H1 (cell line): ENCODE measurements at regions not wholly inside any gene's neighbourhood (a gene's known extent, or its start where the extent isn't known, plus 50 kb on each side); places are given as distances from the start of the nearest gene placed in this dataset.

Experiments used
- CHD1 ChIP-seq: IDR thresholded peaks from 2 replicates; pipeline ENCODE4 v1.6.1; 2012; ENCODE audit warnings: low read depth, low read length, improper control_type of control experiment
- CTCF ChIP-seq, 3 experiments: IDR thresholded peaks; 1 replicate in 2 of 3; 2 replicates in 1 of 3; pipeline versions ENCODE4 v1.5.1 to v1.6.1; 2011; ENCODE audit warnings: low read length in 3 of 3, mild to moderate bottlenecking in 3 of 3, inconsistent platforms in 2 of 3, low read depth in 1 of 3, moderate library complexity in 1 of 3; ENCODE audit not compliant: insufficient read depth in 1 of 3; ENCODE audit errors: control extremely low read depth in 1 of 3
- EZH2 ChIP-seq: fragments of 200-600 bp; sonication (generic); IDR thresholded peaks from 2 replicates; pipeline ENCODE4 v1.7.1; 2012; ENCODE audit warnings: low read depth, mild to moderate bottlenecking, moderate library complexity, low read length, inconsistent platforms; ENCODE audit not compliant: severe bottlenecking
- FOSL1 ChIP-seq: IDR thresholded peaks from 2 replicates; pipeline ENCODE4 v1.6.1; 2011; ENCODE audit warnings: mild to moderate bottlenecking, low read depth, low read length, moderate library complexity; ENCODE audit not compliant: insufficient read depth
- GABPA ChIP-seq: IDR thresholded peaks from 2 replicates; pipeline ENCODE4 v1.6.1; 2011; ENCODE audit warnings: mild to moderate bottlenecking, low read length, moderate library complexity, borderline replicate concordance; ENCODE audit not compliant: insufficient read depth
- GTF2F1 ChIP-seq: IDR thresholded peaks from 2 replicates; pipeline ENCODE4 v1.6.1; 2012; ENCODE audit warnings: low read depth, low read length, improper control_type of control experiment, borderline replicate concordance
- PHF8 ChIP-seq: fragments of 200-600 bp; sonication (generic); conservative IDR thresholded peaks from 2 replicates; pipeline ENCODE4 v1.7.1; 2012; ENCODE audit warnings: low read depth, mild to moderate bottlenecking, inconsistent platforms, low read length, moderate library complexity
- POLR2A ChIP-seq, 2 experiments: IDR thresholded peaks; 1 replicate in 1 of 2; 2 replicates in 1 of 2; pipeline ENCODE4 v1.6.1; 2011; ENCODE audit warnings: low read depth in 2 of 2, low read length in 2 of 2, mild to moderate bottlenecking in 2 of 2; ENCODE audit errors: control extremely low read depth in 1 of 2
- SAP30 ChIP-seq: fragments of 300-600 bp; sonication (generic); IDR thresholded peaks from 2 replicates; pipeline ENCODE4 v1.7.1; 2012; ENCODE audit warnings: low read length, moderate library complexity, mild to moderate bottlenecking, inconsistent platforms; ENCODE audit not compliant: insufficient read depth, insufficient replicate concordance
- SP2 ChIP-seq: IDR thresholded peaks from 2 replicates; pipeline ENCODE4 v1.6.1; 2012; ENCODE audit warnings: mild to moderate bottlenecking, low read length, inconsistent platforms
- TBP ChIP-seq: IDR thresholded peaks from 2 replicates; pipeline ENCODE4 v1.6.1; 2011; ENCODE audit warnings: low read depth, low read length, improper control_type of control experiment
- TCF12 ChIP-seq: IDR thresholded peaks from 2 replicates; pipeline ENCODE4 v1.6.1; 2011; ENCODE audit warnings: low read depth, mild to moderate bottlenecking, low read length
- TF ChIP-seq, protein P1 (sequence below): fragments of 300-600 bp; sonication (generic); IDR thresholded peaks from 2 replicates; pipeline ENCODE4 v1.7.1; 2012; ENCODE audit warnings: low read length, moderate library complexity, mild to moderate bottlenecking, inconsistent platforms; ENCODE audit not compliant: insufficient replicate concordance

DNA sequence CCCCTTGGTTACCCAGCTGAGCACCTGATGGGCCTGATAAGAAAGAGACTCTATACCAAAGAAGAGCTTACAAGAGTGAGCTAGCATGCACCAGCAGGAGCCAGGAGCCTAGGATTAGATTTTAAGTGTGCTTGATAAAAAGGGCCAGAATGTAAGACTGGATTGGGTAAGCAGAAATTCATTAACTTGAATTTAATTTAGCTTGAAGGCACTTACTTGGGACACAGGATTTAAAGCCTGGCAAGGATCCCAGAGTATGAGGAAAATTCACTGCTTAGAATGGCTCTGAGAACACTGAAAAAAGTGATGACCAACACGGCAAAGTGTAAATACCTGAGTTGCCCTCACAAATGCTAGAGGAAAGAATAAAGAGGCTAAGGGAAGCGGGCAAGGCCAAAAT, 91.3 kb upstream of the RBBP8 start:
- no peak for TF ChIP-seq CHD1
- TF ChIP-seq EZH2 = no peak
- no peak for TF ChIP-seq POLR2A (IDR thresholded peaks at IDR 0.05; ENCODE audit: control extremely low read depth in 1 of 2, low read depth in 2 of 2, low read length in 2 of 2)
- no peak for TF ChIP-seq CTCF (IDR thresholded peaks at IDR 0.05; ENCODE audit: control extremely low read depth in 1 of 3, insufficient read depth in 1 of 3, low read depth in 1 of 3, low read length in 3 of 3)
- no peak for TF ChIP-seq GTF2F1
- no peak for TF ChIP-seq SAP30
- TF ChIP-seq FOSL1 = no peak
- TF ChIP-seq, protein P1, sequence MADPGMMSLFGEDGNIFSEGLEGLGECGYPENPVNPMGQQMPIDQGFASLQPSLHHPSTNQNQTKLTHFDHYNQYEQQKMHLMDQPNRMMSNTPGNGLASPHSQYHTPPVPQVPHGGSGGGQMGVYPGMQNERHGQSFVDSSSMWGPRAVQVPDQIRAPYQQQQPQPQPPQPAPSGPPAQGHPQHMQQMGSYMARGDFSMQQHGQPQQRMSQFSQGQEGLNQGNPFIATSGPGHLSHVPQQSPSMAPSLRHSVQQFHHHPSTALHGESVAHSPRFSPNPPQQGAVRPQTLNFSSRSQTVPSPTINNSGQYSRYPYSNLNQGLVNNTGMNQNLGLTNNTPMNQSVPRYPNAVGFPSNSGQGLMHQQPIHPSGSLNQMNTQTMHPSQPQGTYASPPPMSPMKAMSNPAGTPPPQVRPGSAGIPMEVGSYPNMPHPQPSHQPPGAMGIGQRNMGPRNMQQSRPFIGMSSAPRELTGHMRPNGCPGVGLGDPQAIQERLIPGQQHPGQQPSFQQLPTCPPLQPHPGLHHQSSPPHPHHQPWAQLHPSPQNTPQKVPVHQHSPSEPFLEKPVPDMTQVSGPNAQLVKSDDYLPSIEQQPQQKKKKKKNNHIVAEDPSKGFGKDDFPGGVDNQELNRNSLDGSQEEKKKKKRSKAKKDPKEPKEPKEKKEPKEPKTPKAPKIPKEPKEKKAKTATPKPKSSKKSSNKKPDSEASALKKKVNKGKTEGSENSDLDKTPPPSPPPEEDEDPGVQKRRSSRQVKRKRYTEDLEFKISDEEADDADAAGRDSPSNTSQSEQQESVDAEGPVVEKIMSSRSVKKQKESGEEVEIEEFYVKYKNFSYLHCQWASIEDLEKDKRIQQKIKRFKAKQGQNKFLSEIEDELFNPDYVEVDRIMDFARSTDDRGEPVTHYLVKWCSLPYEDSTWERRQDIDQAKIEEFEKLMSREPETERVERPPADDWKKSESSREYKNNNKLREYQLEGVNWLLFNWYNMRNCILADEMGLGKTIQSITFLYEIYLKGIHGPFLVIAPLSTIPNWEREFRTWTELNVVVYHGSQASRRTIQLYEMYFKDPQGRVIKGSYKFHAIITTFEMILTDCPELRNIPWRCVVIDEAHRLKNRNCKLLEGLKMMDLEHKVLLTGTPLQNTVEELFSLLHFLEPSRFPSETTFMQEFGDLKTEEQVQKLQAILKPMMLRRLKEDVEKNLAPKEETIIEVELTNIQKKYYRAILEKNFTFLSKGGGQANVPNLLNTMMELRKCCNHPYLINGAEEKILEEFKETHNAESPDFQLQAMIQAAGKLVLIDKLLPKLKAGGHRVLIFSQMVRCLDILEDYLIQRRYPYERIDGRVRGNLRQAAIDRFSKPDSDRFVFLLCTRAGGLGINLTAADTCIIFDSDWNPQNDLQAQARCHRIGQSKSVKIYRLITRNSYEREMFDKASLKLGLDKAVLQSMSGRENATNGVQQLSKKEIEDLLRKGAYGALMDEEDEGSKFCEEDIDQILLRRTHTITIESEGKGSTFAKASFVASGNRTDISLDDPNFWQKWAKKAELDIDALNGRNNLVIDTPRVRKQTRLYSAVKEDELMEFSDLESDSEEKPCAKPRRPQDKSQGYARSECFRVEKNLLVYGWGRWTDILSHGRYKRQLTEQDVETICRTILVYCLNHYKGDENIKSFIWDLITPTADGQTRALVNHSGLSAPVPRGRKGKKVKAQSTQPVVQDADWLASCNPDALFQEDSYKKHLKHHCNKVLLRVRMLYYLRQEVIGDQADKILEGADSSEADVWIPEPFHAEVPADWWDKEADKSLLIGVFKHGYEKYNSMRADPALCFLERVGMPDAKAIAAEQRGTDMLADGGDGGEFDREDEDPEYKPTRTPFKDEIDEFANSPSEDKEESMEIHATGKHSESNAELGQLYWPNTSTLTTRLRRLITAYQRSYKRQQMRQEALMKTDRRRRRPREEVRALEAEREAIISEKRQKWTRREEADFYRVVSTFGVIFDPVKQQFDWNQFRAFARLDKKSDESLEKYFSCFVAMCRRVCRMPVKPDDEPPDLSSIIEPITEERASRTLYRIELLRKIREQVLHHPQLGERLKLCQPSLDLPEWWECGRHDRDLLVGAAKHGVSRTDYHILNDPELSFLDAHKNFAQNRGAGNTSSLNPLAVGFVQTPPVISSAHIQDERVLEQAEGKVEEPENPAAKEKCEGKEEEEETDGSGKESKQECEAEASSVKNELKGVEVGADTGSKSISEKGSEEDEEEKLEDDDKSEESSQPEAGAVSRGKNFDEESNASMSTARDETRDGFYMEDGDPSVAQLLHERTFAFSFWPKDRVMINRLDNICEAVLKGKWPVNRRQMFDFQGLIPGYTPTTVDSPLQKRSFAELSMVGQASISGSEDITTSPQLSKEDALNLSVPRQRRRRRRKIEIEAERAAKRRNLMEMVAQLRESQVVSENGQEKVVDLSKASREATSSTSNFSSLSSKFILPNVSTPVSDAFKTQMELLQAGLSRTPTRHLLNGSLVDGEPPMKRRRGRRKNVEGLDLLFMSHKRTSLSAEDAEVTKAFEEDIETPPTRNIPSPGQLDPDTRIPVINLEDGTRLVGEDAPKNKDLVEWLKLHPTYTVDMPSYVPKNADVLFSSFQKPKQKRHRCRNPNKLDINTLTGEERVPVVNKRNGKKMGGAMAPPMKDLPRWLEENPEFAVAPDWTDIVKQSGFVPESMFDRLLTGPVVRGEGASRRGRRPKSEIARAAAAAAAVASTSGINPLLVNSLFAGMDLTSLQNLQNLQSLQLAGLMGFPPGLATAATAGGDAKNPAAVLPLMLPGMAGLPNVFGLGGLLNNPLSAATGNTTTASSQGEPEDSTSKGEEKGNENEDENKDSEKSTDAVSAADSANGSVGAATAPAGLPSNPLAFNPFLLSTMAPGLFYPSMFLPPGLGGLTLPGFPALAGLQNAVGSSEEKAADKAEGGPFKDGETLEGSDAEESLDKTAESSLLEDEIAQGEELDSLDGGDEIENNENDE = no peak
- TF ChIP-seq PHF8 = no peak
- TF ChIP-seq TCF12 = no peak
- TF ChIP-seq TBP = no peak
- TF ChIP-seq GABPA = no peak
- TF ChIP-seq SP2 = no peak
